Central memory CD4-positive, alpha-beta T cell (primary cell): ENCODE measurements at regions not wholly inside any gene's neighbourhood (a gene's known extent, or its start where the extent isn't known, plus 50 kb on each side); places are given as distances from the start of the nearest gene placed in this dataset.

ENCODE experiments used
- DNase-seq: peaks from one replicate; pipeline ENCODE4 v3.0.0; 2022

- no peak for DNase-seq
These were observed 52.8 kb downstream of the SOX2 start for GRCh38 chr3:181764544-181764943.

GRCh38 chr3:181770296-181770695 is 58.6 kb downstream of the SOX2 start:
- no peak for DNase-seq

GRCh38 chr3:181771120-181771519 is 59.4 kb downstream of the SOX2 start:
- DNase-seq = no peak

GRCh38 chr3:181772166-181772565 is 60.4 kb downstream of the SOX2 start:
- DNase-seq = no peak

GRCh38 chr3:181773921-181774320 is 62.2 kb downstream of the SOX2 start:
- no peak for DNase-seq

GRCh38 chr3:181782306-181782954 is 70.7 kb downstream of the SOX2 start:
- DNase-seq = no peak

GRCh38 chr3:181790561-181790960 is 78.8 kb downstream of the SOX2 start:
- no peak for DNase-seq

- no peak for DNase-seq
These were observed 79.6 kb downstream of the SOX2 start for GRCh38 chr3:181791056-181791955.

GRCh38 chr3:181793006-181793405 is 81.3 kb downstream of the SOX2 start:
- DNase-seq = no peak

GRCh38 chr3:181794011-181794790 is 82.5 kb downstream of the SOX2 start:
- no peak for DNase-seq

GRCh38 chr3:181796641-181797040 is 84.9 kb downstream of the SOX2 start:
- DNase-seq = no peak

- no peak for DNase-seq
These were observed 85.7 kb downstream of the SOX2 start for GRCh38 chr3:181797431-181797830.

GRCh38 chr3:181805703-181806102 is 94.0 kb downstream of the SOX2 start:
- no peak for DNase-seq

GRCh38 chr3:181808053-181808452 is 96.3 kb downstream of the SOX2 start:
- DNase-seq = no peak

- DNase-seq = no peak
These were observed 112.0 kb downstream of the SOX2 start for GRCh38 chr3:181823716-181824115.

GRCh38 chr3:181824961-181825360 is 113.2 kb downstream of the SOX2 start:
- DNase-seq = no peak

- DNase-seq = no peak
These were observed 127.6 kb downstream of the SOX2 start for GRCh38 chr3:181839039-181839915.

- DNase-seq = no peak
These were observed 128.2 kb downstream of the SOX2 start for GRCh38 chr3:181839916-181840297.

- no peak for DNase-seq
These were observed 132.5 kb downstream of the SOX2 start for GRCh38 chr3:181844211-181844610.

GRCh38 chr3:181847276-181847675 is 135.6 kb downstream of the SOX2 start:
- DNase-seq = no peak

- DNase-seq = no peak
These were observed 139.3 kb downstream of the SOX2 start for GRCh38 chr3:181851063-181851462.

GRCh38 chr3:181855825-181856224 is 144.1 kb downstream of the SOX2 start:
- no peak for DNase-seq
